GM23248 (cell line): ENCODE measurements at regions not wholly inside any gene's neighbourhood (a gene's known extent, or its start where the extent isn't known, plus 50 kb on each side); places are given as distances from the start of the nearest gene placed in this dataset.

ENCODE experiments used
- EZH2 ChIP-seq: fragments of 200-600 bp; sonication (generic); IDR thresholded peaks from 2 replicates; pipeline ENCODE4 v1.6.1; 2018; ENCODE audit warnings: antibody characterized with exemption, mild to moderate bottlenecking; ENCODE audit not compliant: insufficient read depth, poor library complexity, severe bottlenecking
- EZH2phosphoT487 ChIP-seq: fragments of 200-600 bp; sonication (generic); IDR thresholded peaks from 2 replicates; pipeline ENCODE4 v1.6.1; 2018; ENCODE audit warnings: antibody characterized with exemption, moderate library complexity, mild to moderate bottlenecking, low read depth; ENCODE audit not compliant: insufficient read depth

- no peak for TF ChIP-seq EZH2
- no peak for TF ChIP-seq EZH2phosphoT487
Measured at GRCh38 chr4:107261241-107261874, 225.2 kb upstream of the DKK2 start.
